Mucosa of descending colon (tissue), 3 donors: ENCODE measurements at regions not wholly inside any gene's neighbourhood (a gene's known extent, or its start where the extent isn't known, plus 50 kb on each side); places are given as distances from the start of the nearest gene placed in this dataset.

Experiments
- ATAC-seq: fragments of 200-7000 bp; cut with Tn5 transposase; one replicate; pipeline ENCODE4 v1.9.1; 2020; ENCODE audit warnings: mild to moderate bottlenecking, moderate library complexity
- DNase-seq, 3 donors: peaks; one replicate each; pipeline ENCODE4 v3.0.0-alpha.2; 2020
- H3K36me3 ChIP-seq: fragments of 200-600 bp; one replicate; pipeline ENCODE4 v1.8.0; 2021; ENCODE audit warnings: low read depth, mild to moderate bottlenecking
- H3K4me1 ChIP-seq: fragments of 200-600 bp; one replicate; pipeline ENCODE4 v1.8.0; 2021; ENCODE audit warnings: low read depth, mild to moderate bottlenecking
- H3K4me3 ChIP-seq: fragments of 200-600 bp; one replicate; pipeline ENCODE4 v1.8.0; 2021; ENCODE audit warnings: mild to moderate bottlenecking
- H3K9me3 ChIP-seq: fragments of 200-600 bp; one replicate; pipeline ENCODE4 v1.8.0; 2021; ENCODE audit warnings: mild to moderate bottlenecking
- CTCF ChIP-seq: fragments of 200-600 bp; IDR thresholded peaks from one replicate; pipeline ENCODE4 v1.8.0; 2022; ENCODE audit warnings: antibody characterized with exemption, mild to moderate bottlenecking
- intact Hi-C, 2 donors: fragments of 100-400 bp; cut with DNase I in 1 of 2; cut with micrococcal nuclease in 1 of 2; formaldehyde crosslinking; loops; one replicate each; pipeline versions ENCODE4 v1.11.0 to v1.11.1; 2022; cut with DNase I, micrococcal nuclease
- donor health status: DM: no; HTN: no; CAD: no; lungs with moderate emphysema.
- donor health status: DM: no; HTN: no; CAD: no.
- donor health status: DM: no; HTN: yes; CAD: no.

- ATAC-seq (no peak), DNase-seq (no peak)
- H3K4me1 ChIP-seq = no peaks in the 10 kb centered on the region
- H3K4me3 ChIP-seq = no peak overlapping the region
- H3K9me3 ChIP-seq = no peaks in the 10 kb centered on the region
- H3K36me3 ChIP-seq = no peaks in the 10 kb centered on the region
- intact Hi-C loops = no loop called here
- TF ChIP-seq CTCF = no peak
Measured at GRCh38 chr2:76270096-76270710, 559.5 kb upstream of the GCFC2 start.

- intact Hi-C loops = no loop called here
- no peak for TF ChIP-seq CTCF
- no peak for ATAC-seq
- Histone ChIP-seq H3K4me1 (no peaks in the 10 kb centered on the region), H3K4me3 (no peak overlapping the region), H3K36me3 (no peaks in the 10 kb centered on the region), H3K9me3 (no peaks in the 10 kb centered on the region)
- no peak for DNase-seq
Measured at GRCh38 chr2:76268902-76269620, 558.3 kb upstream of the GCFC2 start.

- Histone ChIP-seq H3K9me3 (no peaks in the 10 kb centered on the region), H3K4me1 (no peaks in the 10 kb centered on the region), H3K4me3 (no peak overlapping the region), H3K36me3 (no peaks in the 10 kb centered on the region)
- DNase-seq (no peak), ATAC-seq (no peak)
- TF ChIP-seq CTCF = no peak
- intact Hi-C loops = no loop called here
Measured at GRCh38 chr2:76268484-76268883, 557.8 kb upstream of the GCFC2 start.

GRCh38 chr2:76257802-76258201, 547.1 kb upstream of the GCFC2 start:
- DNase-seq (no peak), ATAC-seq (no peak)
- intact Hi-C loops = no loop called here
- TF ChIP-seq CTCF = no peak
- no peaks in the 10 kb centered on the region for H3K9me3 ChIP-seq
- no peak overlapping the region for H3K4me3 ChIP-seq
- no peaks in the 10 kb centered on the region for H3K36me3 ChIP-seq
- H3K4me1 ChIP-seq = no peaks in the 10 kb centered on the region

- Histone ChIP-seq H3K36me3 (no peaks in the 10 kb centered on the region), H3K4me3 (no peak overlapping the region), H3K4me1 (no peaks in the 10 kb centered on the region), H3K9me3 (no peaks in the 10 kb centered on the region)
- ATAC-seq (no peak), DNase-seq (no peak)
- intact Hi-C loops = no loop called here
- TF ChIP-seq CTCF = no peak
Measured at GRCh38 chr2:76256458-76257088, 545.9 kb upstream of the GCFC2 start.
